HG02885 (cell line): ENCODE measurements at regions not wholly inside any gene's neighbourhood (a gene's known extent, or its start where the extent isn't known, plus 50 kb on each side); places are given as distances from the start of the nearest gene placed in this dataset.

Experiments
- ATAC-seq: cut with Tn5 transposase; IDR thresholded peaks from one replicate; pipeline ENCODE4 v1.9.1; 2021; ENCODE audit warnings: mild to moderate bottlenecking; ENCODE audit not compliant: unreplicated experiment, poor library complexity

DNA sequence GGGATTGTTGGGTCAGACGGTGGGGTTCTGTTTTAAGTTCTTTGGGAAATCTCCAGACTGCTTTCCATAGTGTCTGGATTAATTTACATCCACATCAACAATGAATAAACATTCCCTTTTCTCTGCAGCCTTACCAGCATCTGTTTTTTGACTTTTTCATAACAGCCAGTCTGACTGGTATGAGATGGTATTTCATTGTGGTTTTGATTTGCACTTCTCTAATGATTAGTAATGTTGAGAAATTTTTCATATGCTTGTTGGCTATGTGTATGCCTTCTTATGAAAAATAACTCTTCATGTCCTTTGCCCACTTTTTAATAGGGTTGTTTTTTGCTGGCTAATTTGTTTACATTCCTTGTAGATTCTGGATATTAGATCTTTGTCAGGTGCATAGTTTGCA is 140.8 kb upstream of the CNTN1 start:
- no peak for ATAC-seq

DNA sequence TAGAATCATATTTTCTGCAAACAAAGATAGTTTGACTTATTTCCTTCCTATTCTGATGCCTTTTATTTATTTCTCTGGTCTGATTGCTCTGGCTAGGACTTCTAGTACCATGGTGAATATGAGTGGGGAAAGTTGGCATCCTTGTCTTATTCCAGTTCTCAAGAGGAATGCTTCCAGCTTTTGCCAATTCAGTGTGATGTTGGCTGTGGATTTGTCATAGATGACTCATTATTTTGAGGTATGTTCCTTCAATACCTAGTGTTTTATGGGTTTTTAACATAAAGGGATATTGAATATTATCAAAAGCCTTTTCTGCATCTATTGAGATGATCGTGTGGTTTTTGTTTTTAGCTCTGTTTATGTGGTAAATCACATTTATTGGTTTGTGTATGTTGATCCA is 139.4 kb upstream of the CNTN1 start:
- no peak for ATAC-seq

DNA sequence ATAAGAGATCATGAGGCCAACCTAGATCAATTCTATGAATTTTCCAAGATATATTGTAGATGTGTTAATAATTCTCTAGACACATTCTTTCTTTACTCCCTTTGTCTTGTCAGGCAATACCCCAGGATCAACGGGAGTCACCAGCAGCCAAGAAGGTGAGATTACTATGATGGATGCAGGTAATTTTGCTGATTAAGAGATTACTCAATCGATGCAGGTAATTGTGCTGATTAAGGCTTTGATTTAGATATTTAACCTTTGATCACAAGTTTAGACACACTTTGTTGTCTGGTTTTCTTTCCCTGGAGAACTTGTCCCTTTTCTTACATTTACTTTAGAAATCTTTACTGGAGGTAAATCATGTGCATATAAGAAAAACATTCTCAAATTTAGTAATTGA is 134.3 kb upstream of the CNTN1 start:
- no peak for ATAC-seq

DNA sequence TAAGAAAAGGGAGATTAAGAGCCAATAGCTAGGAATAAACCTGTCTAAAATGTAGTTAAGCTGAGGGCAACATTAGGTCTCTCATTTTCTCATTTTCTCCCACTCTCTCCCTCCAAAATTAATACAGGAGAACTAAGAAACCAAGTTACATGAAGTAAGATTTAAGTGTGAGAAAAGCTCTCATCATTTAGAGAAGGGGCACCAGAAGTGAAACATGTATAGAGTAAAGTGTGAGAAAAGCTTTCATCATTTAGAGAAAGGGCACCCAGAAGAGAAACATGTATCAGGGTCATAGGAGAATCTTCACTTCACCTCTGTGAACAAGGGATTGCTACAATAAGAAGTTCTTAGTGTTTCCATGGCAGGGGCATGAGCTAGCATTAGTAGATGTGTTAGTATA is 132.4 kb upstream of the CNTN1 start:
- peak; percentile 55 for ATAC-seq

DNA sequence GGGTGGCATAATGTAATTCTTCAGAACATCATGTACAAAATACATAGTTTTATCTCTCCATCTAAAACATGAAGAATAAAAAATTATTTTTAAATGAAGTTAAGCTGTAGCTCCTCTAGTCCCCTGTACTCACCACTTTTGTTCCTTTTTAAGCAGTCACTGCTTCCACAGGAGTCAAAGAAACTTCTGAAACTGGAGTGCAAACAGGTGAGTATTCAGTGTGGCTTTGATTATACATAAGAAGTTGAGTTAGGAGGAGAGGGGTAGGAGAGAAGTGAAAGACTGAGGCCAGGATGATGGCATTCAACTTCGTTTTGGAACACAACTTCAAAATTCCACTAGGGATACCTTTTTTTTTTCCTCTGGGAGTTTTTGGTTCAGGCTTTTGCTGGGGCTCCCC is 131.4 kb upstream of the CNTN1 start:
- peak; percentile 42 for ATAC-seq

DNA sequence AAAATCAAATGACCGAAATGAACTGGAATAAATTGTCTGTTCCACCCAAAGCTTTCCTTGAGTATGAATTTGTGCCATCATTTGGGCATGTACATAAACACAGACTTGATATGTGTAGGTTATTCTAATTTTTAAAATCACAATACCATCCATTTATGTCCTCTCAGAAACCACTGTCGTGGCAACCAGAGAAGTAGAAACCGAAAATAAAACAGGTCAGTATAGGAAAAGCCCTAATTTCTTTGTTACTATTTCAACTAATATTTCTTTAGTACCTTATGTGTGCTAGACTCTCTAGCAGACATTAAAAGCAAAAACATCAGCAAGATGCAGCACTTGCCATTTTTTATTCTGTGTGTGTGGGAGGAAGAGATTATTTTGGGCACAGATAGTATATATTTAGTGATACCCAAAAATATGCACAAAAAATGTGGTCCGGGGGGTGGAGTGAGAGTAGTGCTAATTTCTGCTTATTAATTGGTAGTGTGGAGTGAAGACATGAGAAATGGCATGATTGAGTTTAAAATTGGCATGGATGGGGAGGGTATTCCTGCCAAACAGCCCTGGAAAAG is 130.8 kb upstream of the CNTN1 start:
- peak; percentile 55 for ATAC-seq

DNA sequence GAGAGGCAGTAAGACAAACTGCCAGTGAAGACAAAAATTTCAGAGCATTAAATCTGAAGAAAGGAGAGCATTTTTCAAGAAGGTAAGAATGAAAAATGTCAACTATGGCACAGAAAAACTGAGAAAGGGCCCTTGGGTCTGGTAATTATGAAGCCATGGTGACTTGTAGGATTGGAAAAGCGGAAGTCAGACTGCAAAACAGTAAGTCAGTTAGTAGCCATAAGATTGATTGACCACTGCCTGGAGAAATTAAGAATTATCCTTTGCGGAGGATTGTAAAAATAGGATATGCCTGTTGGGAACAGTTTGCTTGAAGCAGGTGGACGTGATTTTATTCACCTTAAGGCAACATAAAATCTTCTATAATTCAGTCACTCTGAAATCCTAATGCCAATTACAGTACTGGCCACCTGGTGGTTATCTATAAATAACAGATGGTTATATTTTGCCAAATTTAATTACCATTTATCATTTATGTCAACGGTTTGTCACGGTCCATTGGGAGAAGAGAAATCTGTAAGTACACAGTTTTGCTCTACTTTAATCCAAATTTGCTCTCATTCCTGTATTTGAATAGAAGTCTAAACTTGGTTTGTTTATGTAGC is 127.1 kb upstream of the CNTN1 start:
- ATAC-seq = no peak

DNA sequence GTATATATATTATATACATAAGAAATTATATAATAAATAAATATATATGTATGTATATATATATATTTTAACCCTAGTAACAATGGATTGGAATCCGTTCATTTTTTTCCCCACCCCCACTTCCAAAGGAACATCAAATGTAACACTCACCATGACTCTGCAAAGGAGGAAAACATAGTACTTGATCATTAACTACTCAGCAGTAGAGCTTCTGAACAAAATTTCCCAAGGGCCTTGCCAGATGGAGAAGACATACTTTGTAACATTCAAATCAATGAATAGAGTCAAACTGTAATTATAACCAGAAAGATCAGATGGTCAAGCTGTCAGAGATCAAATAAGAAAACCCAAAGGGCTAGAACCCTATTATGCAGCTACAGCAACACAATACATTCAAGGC is 126.0 kb upstream of the CNTN1 start:
- ATAC-seq = no peak

DNA sequence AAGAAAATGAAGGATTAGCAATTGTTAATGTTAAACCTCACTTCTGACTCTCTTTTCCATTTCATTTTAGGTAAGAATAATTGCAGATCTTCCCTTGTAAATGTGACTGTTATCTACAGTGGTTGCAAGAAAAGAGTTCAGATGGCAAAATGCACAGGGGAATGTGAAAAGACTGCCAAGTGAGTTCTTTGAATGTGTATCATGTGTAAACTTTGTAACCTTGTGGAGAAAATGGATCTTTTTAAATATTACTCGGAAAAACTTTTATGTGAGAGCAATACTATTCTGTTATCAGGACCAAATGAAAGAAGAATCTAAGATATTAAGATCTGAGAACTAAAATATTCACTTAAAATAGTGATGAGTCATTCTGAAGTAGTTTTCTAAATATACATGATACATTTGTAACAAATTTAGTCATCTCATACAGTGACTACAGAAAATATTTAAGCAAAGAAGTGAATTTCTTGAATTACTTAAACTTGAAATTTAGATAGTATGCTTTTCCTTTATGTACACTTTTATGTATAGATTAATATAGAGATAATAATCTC is 122.5 kb upstream of the CNTN1 start:
- peak; percentile 65 for ATAC-seq

DNA sequence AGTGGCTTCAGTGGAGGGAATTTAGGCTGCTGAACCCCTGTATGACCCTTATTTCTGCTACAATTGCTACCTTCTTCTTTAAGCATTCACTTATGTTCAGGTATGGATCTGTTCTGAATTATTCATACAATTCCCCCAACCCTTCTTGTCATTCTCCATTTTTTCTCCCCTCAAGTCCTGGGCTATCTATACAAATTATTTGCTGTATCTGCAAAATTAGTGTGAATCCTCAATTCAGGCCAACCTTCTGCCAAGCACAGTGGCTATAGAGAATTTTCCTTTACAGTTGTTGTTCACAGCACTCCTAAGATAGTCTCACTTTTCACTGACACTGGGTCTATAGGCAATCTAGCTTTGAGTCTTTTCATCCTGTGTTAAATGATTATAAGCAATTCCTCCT is 119.2 kb upstream of the CNTN1 start:
- ATAC-seq = no peak

DNA sequence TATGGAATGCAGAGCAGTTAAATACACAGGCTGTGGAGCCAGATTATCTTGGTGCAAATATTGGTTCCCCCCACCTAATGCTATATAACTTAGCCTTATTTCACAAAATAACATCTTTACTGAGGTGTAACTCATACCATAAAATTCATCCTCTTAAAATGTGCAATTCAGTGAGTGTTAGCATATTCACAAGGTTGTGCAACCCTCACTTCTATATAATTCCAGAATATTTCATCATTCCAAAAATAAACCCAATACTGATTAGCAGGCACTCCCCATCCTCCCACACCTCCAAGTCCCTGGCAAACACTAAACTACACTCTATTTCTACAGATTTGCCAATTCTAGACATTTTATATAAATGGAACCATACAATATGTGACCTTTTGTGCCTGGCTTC is 116.3 kb upstream of the CNTN1 start:
- no peak for ATAC-seq

DNA sequence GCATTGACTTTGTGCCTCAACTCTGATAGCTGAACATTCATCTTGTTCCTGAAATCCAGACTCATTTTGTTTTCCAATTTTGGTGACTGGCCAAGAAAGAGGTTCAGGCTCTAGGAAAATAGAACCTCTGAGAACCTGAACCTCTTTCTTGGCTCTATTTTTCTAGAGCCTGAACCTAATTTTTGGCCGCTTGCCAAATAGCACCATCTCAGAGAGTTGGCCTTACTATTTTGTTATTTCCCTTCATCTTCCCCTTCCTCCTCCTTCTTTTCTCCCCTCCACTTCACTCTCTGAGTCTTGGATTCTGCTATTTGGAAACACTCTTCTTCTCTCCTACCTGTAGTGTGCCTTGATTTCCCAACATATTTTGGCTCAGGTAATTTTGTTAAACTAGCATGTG is 114.4 kb upstream of the CNTN1 start:
- ATAC-seq = no peak

DNA sequence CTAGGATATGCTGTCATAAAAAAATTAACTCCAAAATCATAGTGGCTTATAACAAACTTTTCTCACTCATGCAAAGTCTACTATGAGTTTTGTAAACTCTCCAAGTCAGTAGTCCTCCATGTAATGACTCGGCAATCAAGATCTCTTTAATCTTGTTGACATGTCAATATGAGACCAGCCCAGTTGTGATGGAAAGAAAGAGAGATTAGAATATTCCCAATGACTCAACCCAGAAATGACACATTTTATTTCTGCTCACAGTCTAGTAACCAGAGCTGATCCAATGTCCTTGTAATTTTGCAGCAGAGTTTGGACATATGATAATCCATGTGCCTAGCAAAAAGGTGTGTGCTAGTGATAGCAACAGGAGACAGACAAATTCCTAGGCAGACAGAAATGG is 112.6 kb upstream of the CNTN1 start:
- ATAC-seq = no peak

DNA sequence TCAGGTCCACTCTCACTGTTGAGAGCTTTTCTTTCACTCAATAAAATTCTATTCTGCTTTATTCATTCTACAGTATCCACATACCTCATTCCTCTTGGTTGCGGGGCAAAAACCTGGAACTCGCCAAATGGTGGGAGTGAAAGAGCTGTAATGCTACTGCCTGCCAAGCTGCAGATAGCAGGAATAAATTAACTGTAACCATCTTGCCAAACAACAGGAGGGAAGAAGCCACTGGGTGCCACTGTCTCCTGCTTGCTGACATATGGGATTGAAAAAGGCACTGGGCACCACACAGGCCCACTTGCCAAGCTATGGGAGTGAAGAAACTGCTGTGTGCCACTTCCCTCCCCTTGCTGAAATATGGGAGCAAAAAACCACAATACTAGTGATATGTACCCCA is 111.9 kb upstream of the CNTN1 start:
- ATAC-seq = no peak

DNA sequence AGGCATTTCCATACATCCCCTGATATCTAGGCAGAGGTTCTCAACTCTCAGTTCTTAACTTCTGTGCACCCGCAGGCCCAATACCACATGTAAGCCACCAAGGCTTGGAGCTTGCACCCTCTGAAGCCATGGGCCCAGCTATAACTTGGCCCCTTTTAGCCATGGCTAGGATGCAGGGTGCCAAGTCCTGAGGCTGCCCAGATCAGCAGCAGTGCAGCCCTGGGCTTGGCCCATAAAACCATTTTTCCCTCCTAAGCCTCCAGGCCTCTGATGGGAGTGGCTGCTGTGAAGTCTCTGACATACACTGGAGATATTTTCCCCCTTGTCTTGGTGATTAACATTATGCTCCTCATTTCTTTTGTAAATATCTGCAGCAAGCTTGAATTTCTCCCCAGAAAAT is 110.3 kb upstream of the CNTN1 start:
- no peak for ATAC-seq

DNA sequence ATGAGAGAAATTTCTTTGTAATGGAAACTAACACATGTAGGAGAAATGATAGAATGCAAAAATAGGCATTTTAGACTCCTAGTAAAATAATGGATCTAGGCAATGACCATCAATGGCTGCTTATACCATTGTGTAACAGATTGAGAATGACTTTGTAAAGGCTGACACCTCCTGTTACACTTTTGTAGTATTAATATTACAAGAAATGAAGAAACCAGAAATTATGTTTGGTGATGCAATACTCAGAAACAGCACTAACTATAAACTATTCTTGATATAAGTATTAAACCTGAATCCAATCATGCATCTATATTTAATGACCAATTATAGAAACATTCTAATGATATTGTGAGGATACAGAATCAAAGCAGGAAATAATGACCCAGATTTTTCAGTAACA is 108.5 kb upstream of the CNTN1 start:
- no peak for ATAC-seq

DNA sequence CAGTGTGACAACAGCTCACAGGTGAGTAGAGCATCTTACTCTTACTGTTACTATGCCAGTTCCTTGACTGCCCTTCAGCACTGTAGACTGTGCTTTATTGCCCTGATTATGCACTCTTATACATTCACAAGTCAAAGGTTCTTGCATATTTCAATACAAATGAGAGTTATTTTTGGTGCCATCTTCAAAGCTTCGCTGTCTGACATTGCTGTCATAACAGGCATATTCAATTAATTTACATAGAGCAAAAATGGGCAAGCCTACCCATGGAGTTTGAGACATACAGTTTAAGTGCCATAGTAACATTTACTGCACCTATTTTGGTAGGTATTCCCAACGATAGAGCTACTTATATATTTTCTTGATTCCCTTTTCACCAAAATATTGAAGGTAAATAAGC is 107.5 kb upstream of the CNTN1 start:
- no peak for ATAC-seq

DNA sequence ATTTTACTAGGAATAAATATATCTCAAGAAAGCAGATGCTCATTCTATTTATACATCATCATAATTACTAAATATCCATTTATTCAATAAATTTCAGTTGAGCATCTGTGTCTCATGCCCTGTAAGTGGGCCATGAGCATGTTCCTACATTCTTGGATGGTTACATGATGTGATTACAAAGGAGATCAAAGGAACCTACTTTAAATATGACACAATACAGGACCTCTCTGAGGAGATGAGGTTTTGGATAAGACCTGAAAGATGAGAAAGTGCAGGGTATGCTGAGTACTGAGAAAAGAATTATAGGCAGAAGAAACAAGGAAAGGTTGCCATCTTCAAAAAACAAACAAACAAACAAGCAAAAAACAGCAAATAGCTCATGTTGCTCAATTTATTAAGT is 105.4 kb upstream of the CNTN1 start:
- ATAC-seq = no peak

DNA sequence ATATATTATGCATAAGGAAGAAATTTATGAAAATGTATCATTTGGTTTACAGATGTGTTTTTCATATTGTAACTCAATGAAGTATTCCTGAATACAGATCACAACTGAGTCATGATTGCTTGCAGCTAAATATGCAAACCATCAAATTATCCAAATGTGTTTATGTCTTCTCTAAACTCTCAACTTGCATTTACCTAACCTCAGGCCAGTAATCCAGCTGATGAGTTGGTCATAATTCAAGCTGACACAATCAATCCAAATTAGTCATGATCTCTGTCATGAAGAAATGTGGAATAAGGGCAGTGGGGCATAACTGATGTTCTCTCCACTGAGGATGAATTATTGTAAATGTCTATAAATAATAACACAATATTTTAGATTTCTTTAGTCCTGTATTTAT is 104.8 kb upstream of the CNTN1 start:
- ATAC-seq = no peak

DNA sequence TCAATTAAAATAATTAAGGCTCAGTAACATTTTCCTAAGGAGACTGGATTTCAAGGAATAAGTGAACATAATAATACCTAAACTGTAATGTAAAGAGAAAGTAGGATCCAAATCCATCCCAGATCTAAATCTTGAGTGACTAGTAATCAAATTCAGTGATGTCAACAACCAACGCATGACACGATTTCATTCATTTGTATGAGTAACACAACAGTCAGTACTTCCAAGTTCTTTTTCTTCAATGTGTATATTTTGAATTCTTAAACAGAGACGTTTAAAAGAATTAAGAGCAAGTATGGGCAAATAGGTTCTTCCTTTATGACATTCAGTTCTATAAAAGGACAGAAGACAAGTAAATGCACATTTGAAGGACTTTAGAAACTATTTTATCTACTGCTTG is 104.3 kb upstream of the CNTN1 start:
- no peak for ATAC-seq

DNA sequence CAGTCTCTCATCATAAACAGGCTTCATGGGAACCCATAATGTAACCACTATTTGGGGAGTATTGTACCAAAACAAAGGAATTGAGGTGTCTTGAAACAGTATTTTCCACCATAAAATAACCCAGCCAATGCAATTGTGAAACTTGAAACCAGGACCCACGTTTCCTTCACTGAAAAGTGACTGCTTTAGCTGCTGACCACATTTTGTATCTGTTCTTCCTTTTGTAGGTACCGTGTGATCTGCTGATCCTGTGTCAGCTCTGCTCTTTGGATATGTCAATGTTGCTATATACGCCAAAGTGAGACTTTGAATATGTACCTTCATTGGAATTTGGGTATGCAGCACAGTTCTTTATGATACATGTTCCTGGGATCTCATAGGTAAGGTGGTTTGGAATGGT is 95.1 kb upstream of the CNTN1 start:
- peak; percentile 76 for ATAC-seq

DNA sequence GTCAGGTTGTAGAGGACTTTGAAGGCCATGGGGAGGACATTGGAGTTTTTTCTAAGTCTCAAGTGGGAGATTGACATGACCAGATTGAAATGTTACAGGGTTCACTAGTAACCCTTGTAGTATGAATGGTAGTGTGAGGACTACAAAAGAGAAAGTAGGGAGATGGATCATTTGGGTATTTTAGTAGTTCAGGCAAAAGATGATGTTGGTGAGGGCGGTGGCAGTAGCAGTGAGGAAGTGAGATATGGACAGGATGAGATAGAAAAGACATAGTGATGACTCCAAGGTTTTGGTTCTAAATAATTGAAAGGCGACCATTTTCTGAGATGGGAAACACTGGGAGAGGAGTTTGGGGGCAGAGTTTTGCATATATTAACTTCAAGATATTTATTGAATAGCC is 94.2 kb upstream of the CNTN1 start:
- no peak for ATAC-seq
